GM11168 (cell line): ENCODE measurements at regions not wholly inside any gene's neighbourhood (a gene's known extent, or its start where the extent isn't known, plus 50 kb on each side); places are given as distances from the start of the nearest gene placed in this dataset.
"Not testable (repeated sequence)": the region's sequence is repeated elsewhere in the genome, so short reads cannot be mapped to it uniquely, and the experiment has no call there.

ENCODE experiments used
- in situ Hi-C: fragments of 300-500 bp; cut with MboI; formaldehyde crosslinking; loops from one replicate; pipeline ENCODE4 v1.12.0; 2022; ENCODE audit warnings: low sequenced_read_pairs; ENCODE audit not compliant: unreplicated experiment

DNA sequence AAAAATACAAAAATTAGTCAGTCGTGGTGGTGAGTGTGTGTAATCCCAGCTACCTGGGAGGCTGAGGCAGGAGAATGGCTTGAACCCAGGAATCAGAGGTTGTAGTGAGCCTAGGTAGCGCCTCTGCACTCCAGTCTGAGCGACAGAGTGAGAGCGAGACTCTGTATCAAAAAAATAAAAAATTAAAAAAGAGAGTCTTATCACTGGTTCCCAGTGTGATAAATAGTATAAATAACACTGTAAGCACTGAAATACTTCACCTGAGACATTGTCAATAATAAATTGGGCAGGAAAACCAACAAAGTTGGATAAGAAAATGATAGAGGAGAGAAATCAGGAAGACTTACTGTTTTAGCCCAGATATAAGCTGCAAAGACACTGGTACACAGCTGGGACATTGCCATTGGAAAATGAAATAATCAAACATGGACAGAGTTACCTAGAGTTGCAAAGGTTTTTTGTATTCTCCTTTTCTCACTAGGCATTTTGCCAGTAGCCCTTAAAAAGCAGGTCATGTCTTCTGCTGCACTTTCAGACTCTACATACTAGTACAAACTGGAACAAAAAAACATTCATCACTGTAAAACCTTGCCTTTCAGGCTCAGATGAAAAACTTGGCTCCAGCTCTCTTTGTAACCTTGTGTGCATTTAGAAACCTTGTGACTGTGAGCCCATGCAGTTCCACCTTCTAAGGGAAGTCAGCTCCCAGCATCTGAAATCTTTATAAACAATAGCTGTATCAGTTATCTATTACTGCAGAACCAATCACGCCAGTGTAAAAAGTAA is 55.0 kb upstream of the PPP1R2C start:
- in situ Hi-C loops = no loop called here

DNA sequence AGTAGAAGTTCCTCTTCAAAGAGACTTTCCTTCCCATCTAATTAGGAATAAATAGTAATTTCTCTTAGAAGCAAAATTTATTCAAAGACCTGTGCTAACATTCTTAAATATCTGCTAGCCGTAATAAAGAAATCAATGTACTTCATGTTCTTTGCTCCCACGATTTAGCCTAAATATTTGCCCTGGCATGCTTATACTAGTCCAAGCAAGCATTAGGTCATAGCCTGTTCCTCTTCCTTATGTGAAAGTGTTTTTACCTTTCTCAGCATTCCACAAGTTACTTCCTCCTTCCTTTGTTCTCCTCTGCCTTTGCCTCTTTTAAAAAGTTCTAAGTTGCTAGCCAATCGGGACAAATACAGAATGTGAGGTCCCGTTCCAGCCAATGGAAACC is 55.6 kb upstream of the PPP1R2C start:
- in situ Hi-C loops = not testable (repeated sequence)

DNA sequence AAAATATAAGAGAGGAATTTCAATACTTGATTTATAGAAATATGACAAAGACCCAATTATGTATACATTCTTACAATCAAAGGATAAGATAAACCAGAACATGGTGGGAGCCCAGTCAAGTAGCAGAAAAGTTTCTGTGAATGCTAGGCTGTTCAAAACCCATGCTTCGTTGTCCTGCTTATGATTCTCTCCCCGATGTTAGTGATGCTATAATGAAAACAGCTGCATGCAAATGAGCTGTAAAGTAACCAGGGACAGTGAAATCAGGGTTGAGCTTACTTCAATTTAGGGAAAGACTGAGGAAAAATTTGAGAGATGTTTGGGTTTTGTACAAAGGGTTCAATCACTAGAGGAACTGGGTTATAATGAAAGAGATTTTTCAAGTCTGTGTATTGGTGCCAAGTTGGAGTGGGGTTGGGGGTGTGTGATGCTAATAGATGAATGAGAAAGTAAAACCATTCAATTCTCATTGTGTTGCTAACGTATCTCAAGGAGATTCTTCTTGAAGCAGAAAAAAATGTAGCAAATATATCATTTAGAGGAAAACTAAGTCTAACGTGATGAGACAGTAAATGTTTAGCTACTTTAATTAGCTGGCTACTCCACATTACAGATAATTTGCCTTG is 59.3 kb upstream of the PPP1R2C start:
- in situ Hi-C loops = no loop called here

GRCh38 chrX:42837747-42838146 is 59.8 kb upstream of the PPP1R2C start:
- in situ Hi-C loops = no loop called here

GRCh38 chrX:42839632-42840031 is 61.7 kb upstream of the PPP1R2C start:
- in situ Hi-C loops = no loop called here

GRCh38 chrX:42846741-42847140 is 68.8 kb upstream of the PPP1R2C start:
- in situ Hi-C loops = no loop called here

- in situ Hi-C loops = no loop called here
Observed at GRCh38 chrX:42855259-42855658, 77.3 kb upstream of the PPP1R2C start.

GRCh38 chrX:42857766-42858165 is 79.8 kb upstream of the PPP1R2C start:
- in situ Hi-C loops = no loop called here

- in situ Hi-C loops = no loop called here
Observed at GRCh38 chrX:42869011-42869410, 91.0 kb upstream of the PPP1R2C start.

- in situ Hi-C loops = no loop called here
Observed at GRCh38 chrX:42869659-42870476, 91.9 kb upstream of the PPP1R2C start.

DNA sequence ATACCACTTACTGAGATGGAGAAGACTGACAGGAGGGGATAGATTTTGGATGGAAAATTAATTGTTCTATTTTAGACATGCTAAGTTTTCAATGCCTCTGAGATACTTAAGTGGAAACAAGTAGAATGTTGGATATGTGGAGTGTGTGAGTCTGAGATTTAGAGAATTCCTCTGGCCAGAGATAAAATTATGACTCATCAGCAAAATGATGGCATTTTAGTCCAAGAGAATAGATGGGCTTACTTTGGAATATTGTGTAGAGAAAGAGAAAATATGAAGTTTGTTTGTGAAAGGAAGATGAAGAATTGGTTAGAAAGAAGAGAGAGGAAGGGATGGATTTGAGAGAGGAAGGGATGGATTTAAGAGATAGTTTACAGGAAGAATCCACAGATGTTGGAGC is 108.6 kb upstream of the PPP1R2C start:
- in situ Hi-C loops = no loop called here

DNA sequence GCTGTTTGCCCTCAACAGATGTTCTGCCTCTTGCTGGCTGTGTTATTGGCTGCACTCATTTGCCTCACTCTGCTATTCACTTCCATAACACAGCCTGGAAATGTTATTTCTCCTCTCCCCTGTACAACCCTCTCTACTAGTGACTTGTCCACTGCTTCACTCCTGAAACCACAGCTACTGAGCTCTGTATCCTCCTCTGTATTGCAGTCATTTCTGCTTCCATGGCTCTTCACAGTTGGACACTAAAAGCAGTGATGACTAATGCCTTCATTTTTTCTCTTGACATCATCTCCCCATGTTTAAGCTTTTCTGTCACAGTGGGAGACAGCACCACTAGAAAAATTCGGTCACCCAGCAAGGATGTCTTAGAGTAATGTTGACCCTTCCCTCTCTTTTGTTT is 123.0 kb upstream of the PPP1R2C start:
- in situ Hi-C loops = no loop called here

DNA sequence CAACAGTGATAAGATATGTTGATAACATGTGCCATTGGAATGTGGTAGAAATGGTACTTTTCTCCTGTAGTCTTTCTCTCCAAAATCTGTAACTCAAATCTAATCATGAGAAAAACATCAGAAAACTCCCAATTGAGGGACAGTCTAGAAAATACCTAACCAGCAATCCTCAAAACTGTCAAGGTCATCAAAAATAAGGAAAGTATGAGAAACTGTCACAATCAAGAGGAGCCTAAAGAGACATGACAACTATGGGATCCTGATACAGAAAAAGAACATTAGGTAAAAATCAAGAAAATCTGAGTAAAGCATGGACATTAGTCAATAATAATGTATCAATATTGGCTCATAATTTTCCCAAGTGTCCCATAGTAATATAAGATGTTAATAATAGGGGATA is 124.5 kb upstream of the PPP1R2C start:
- in situ Hi-C loops = no loop called here

GRCh38 chrX:42920752-42921151 is 142.8 kb upstream of the PPP1R2C start:
- in situ Hi-C loops = no loop called here

DNA sequence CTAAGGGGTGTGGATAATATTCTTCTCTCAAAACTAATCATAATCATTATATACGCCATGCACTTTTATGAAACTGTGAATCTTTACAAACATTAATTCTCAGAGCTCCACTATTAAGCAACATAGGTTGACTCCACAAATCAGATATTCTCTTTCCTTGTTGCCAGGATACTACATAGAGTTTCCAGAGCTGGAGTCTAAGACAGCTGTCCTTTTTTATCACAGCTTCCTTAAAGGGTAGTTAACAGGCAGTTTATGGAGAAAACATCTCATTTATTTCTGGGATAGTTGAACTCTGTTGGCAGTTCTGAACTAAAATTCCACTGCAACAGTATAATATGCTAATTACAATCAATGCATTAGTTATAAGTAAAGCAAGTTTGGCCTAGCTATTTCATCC is 152.1 kb upstream of the PPP1R2C start:
- in situ Hi-C loops = loop anchor here (25.0 kb wide), 1 partner anchor 318 kb away; no protein-coding TSS in a partner anchor

- in situ Hi-C loops = loop anchor here (25.0 kb wide), 1 partner anchor 319 kb away; no protein-coding TSS in a partner anchor
Observed at GRCh38 chrX:42930951-42931350, 153.0 kb upstream of the PPP1R2C start.

GRCh38 chrX:42933187-42933586 is 155.2 kb upstream of the PPP1R2C start:
- in situ Hi-C loops = loop anchor here (25.0 kb wide), 1 partner anchor 321 kb away; no protein-coding TSS in a partner anchor

GRCh38 chrX:42934020-42934726 is 156.2 kb upstream of the PPP1R2C start:
- in situ Hi-C loops = loop anchor here (25.0 kb wide), 1 partner anchor 322 kb away; no protein-coding TSS in a partner anchor

GRCh38 chrX:42941671-42942070 is 163.7 kb upstream of the PPP1R2C start:
- in situ Hi-C loops = loop anchor here (25.0 kb wide), 1 partner anchor 329 kb away; no protein-coding TSS in a partner anchor
